Right ventricle myocardium inferior (tissue), 1 donor: ENCODE measurements at regions not wholly inside any gene's neighbourhood (a gene's known extent, or its start where the extent isn't known, plus 50 kb on each side); places are given as distances from the start of the nearest gene placed in this dataset.
"Not testable (repeated sequence)": the region's sequence is repeated elsewhere in the genome, so short reads cannot be mapped to it uniquely, and the experiment has no call there.

Source experiments
- ATAC-seq: fragments of 200-7000 bp; cut with Tn5 transposase; one replicate; pipeline ENCODE4 v1.9.1; 2020; ENCODE audit warnings: mild to moderate bottlenecking, moderate library complexity
- DNase-seq: peaks from one replicate; pipeline ENCODE4 v3.0.0; 2021; ENCODE audit errors: missing footprints
- intact Hi-C: fragments of 100-400 bp; cut with DNase I; formaldehyde crosslinking; loops from one replicate; pipeline ENCODE4 v1.11.0; 2022
- donor health status: DM: no; HTN: yes; CAD: no; lungs with severe emphysema.

DNA sequence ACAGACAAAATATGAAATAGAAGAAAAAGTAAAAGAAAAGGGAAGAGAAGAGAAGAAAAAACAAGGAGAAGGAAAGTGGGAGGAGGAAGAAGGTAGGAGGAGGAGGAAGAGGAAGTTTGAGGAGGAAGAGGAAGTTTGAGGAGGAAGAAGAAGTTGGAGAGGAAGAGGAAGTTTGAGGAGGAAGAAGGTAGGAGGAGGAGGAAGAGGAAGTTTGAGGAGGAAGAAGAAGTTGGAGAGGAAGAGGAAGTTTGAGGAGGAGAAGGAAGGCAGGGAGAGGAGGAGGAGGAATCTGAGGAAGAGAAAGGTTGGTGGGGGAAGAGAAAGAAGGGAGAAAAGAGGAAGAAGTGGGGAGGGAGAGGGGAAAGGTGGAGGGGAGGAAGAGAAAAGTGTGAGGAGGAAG lies 169.2 kb upstream of the RORA start:
- no peak for ATAC-seq
- intact Hi-C loops: no loop called here

DNA sequence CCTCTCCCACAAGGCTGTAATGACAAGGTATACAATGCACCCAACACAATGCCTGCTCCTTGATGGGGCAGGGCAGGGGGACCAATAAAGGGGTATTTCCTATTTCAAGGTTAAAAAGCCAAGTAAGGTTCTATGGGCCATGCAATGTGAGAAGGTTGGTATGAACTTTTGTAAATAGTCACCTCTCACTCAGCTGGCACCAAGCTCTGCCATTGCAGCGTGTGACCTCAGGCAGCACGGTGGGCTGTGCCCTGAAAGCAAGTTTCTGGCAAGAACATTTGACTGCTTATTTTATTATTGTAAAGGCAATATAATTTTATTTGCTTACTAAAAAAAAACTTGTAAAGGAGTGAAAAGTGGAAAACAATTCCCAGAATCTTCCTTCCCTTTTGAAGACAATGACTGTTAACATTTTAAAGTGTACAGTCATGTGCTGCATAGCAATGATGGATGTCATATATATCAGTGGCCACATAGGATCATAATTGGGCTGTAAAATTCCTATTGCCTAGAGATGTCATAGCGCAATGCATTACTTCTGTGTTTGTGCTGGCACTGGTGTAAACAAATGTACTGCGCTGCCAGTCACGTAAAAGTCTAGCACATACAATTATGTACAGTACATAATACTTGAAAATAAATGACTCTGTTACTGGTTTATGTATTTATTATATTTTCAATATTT lies 167.3 kb upstream of the RORA start:
- no peak for ATAC-seq
- intact Hi-C loops: no loop called here
- no peak for DNase-seq

More for the DNA sequence above, 169.2 kb upstream of the RORA start:
- no peak for DNase-seq

DNA sequence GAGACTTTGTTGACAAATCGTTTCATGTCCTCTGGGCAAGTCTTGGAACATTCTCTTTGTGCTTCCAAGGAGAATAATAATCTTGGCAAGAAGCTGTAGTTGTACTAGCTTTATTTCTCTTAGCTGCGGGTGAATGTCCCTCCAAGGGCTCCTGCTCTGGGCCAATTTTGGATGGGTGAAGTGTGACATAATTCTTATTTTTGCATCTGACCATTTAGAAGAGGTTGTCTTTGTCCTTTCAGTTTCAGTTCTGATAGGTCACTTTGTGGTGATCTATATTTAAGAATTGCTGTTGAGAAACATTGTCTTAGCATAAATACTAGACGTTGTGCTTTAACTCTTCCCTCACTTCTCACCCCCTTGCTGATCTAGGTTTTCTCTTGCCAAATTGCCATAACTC lies 164.8 kb upstream of the RORA start:
- DNase-seq (no peak), ATAC-seq (peak; percentile 79)
- intact Hi-C loops: no loop called here

DNA sequence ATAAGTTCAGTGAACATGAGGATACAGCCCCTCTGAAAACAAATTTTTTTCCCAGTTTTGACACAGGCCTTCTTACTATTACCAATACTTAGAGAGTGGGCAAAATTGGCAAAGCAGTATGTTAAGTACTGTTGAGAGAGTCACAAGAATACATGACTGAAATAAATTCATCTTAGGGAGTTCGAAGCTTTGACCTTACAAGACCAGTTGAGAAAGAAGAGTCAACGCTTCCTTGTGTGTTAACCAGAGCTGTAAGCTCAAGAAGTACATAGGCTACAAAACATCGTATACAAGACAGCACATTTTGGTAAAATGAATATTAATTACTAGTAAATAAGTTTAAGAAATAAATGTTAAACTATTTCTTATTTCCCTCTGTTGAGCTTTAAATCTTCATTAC lies 164.4 kb upstream of the RORA start:
- DNase-seq (no peak), ATAC-seq (no peak)
- intact Hi-C loops: no loop called here

DNA sequence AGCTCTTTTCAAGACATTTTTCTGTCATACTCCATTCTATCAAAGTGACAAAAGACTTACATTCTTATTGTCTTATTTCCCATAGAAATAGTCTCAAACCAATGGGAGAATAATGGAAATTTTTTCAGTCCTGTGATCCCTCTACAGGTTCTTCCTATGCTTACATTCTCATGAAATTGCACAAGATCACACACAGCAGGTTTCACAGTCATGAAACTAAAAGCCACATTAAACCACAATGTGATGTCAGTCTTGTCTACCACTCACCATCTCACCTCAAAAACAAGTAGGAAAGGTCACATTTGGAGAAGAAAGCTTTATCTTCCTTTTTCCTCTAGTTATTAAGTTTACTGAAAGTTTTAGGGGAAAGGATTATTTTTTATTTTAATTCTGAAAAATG lies 161.0 kb upstream of the RORA start:
- intact Hi-C loops: no loop called here
- DNase-seq (no peak), ATAC-seq (no peak)

DNA sequence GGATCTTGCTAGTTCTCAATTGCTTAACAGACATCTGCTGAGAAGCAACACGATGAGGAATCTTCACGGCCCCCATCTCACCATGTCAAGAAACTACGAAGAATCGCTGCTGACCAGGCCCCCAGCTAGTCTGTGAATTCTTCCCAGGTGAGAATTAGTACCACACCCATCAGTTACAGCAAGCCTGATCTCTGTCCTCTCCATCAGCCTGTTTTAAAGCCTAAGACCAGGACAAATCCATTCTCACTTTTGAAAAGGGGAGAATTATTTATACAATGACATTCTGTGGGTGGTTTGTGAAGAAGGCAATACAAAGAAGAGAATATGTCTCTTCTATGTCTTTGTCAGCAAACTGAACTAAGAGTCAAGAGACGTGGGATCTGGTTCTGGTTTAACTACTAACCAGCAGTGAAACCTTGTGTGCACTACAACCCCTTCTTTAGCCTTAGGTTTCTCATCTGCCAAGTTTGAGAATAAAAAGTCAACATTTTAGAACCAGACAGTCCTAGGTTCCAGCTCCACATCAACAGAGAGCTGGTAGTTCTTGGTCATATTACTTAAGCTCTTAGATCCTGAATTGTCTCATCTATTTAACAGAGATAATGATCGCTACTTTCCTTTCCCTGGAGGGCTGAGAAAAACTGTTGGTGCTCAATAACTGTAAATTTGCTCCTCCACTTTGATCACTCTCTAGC lies 160.4 kb upstream of the RORA start:
- DNase-seq: no peak
- intact Hi-C loops: no loop called here
- no peak for ATAC-seq

DNA sequence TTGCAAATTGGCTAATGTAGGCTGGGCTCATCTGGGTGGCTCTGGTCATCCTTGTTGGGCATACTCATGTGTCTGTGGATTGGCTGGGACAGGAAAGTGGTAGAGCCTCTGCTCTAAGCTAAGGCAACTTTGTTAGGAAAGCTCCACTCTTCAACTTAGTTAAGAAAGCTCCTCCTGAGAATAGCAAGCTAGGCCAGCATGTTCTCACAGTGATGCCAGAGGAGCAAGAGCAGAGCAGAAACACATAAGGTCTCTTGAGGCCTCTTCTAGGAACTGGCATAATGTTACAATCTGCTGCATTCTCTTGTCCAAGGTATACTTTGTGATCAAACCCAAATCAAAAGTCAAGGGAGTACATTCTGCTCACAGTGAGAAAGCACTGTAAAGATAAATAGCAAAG lies 158.6 kb upstream of the RORA start:
- DNase-seq (no peak), ATAC-seq (no peak)
- intact Hi-C loops: no loop called here

DNA sequence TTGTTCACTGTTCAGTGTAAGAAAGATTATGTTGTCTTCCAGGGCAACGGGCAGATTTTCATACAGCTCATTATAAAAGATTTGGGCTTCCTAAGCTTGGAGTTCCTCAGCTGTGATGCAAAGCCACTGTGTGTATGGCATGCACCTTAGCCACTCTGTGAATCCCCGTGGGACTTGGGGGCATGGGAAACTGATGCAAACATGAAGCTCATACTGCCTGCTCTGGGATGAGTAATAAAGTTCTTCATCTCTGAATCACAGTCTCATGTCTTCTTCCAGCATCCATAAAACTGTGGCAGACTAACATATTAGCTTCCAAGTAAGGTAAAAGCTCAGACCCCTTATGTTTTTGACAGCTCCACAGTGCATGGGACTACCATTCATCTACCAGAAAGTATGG lies 154.3 kb upstream of the RORA start:
- DNase-seq (no peak), ATAC-seq (no peak)
- intact Hi-C loops: no loop called here

DNA sequence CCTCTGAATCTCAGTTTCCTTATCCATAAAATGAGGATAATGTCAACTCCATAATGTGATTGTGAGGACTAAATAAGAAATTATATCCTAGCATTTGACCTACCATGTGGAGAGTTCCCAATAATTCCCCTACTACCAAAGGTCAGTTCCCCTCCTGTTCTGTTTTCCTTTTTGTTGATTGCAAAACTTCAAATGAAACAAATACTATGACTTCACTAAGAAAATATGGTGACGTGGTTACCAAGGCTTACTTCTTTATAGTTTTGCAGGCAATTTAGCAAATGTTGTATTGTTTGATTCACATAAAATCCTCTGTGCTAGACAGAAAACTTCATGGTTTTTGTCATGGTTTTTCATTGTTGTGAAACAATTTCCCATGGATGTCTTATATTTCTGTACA lies 153.8 kb upstream of the RORA start:
- intact Hi-C loops: no loop called here
- ATAC-seq (no peak), DNase-seq (no peak)

DNA sequence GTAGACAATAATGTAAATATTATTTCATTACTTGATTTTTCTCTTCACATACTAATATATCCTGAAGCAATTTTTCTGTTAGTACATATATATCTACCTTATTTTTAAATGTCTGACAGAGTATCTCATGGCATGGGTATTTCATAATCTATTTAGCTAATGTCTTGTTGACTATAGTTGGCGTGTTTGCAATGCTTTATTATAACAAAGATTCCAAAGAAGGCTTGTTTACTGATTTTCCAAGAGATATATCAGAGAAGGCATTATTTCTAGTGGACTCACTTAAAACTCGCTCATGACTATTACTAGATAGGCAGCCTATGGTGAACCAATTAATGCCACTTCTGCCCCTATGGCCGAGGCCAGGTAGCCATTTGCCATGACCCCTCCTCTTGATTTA lies 152.4 kb upstream of the RORA start:
- ATAC-seq (no peak), DNase-seq (no peak)
- intact Hi-C loops: no loop called here

DNA sequence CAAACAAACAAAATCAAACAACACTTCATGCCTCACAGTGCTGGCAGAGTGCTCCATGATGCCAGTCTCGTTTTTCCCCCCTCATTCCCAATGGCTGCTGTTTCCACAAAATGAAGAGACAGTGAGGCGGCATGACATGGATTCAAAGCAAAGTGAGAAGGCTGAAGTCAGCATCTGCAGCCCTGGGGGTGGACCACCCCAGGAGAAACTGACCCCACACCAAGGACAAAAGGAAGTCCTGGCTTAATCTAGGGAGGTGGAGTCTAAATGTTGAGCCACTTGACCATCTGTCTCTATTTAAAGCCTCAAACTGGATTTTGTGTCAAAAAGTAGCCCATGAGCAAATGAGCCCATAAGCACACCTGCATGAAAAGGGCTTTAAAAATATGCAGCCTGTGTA lies 151.2 kb upstream of the RORA start:
- ATAC-seq (no peak), DNase-seq (no peak)
- intact Hi-C loops: no loop called here

DNA sequence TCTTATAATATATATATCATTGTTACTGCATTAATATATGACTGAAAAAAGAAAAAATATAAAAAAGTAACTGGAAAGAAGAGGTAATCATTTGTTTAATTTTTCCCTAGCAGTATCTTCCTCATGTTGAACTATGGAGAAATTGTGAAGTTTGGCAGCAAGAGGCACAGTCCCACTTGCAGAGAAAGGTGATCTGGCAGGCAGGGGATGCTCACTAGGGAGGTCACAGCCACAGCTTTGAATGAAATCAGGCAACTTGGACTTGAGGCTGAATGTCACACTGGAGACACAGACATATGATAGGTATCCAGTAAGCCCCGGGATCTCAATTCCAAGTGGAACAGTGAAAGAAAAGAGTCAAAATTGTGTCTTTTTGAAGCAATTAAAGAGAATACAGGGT lies 149.9 kb upstream of the RORA start:
- DNase-seq (no peak), ATAC-seq (no peak)
- intact Hi-C loops: no loop called here

DNA sequence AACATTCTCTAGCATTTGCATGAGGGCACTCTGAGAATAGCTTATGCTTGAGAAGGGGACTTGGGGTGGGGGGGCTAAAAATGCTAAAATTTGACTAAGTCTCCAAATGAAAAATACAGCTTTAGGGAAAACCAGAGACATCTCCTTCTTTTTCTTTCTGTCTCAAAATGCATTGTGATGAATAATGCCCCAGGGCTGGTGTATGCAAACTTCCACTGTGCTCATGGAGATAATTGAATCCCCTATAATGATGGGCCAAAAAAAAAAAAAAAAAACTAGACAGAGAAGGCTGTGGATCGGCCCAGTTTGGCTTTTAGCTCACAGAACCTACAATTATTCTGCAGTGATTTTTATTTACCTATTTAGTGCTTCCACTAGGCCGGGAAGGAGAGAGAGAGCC lies 147.9 kb upstream of the RORA start:
- intact Hi-C loops: no loop called here
- ATAC-seq (no peak), DNase-seq (no peak)

DNA sequence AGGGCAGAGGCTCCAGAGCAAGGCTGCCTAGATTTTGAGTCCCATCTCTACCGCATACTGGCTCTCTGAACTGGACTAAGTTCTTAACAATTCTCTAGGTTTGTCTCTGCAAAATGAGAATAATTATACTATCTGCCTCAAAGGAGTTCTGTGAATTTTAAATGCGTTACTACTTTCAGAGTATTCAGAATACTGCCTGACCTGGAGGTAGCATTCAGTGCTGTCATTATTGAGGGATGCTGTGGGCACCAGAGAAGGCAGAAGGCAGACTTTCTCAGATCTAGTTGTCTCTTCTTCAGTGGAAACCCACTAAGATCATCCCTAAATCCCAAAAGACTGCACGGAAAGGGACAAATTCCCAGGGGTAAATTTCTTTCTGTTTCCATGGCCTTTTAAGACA lies 147.4 kb upstream of the RORA start:
- DNase-seq: no peak
- ATAC-seq: no peak
- intact Hi-C loops: no loop called here

DNA sequence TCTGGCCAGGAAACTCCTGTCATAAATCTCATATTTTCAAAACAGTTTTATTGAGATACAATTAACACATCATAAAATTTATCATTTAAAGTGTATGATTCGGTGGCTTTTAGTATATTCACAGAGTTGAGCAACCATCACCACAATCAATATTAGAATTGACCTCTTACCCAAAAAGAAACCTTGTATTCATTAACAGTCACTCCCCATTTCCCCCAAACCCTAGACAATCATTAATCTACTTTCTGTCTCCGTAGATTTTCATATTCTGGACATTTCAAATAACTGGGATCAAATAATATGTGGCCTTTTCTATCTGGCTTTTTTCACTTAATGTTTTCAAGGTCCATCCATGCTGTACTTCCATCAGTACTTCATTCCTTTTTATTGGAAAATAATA lies 145.7 kb upstream of the RORA start:
- intact Hi-C loops: no loop called here
- no peak for ATAC-seq

DNA sequence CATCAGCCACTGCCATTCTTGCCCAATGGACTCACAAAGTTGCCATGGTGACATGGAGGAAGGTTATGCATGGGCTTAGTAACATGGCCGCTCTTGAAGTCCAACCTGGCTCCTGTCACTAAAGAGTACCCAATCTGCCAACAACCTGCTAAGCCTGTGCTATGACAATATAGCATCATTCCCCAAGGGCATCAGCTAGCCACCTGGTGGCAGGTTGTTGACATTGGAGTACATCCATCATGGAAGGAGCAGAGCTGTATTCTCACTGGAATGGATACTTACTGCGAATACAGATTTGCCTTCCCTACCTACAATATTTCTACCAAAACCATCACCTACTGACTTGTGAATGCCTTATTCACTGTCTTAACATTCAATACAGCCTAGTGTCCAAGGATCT lies 138.9 kb upstream of the RORA start:
- no peak for ATAC-seq
- DNase-seq: no peak
- intact Hi-C loops: no loop called here

More for the DNA sequence above, 145.7 kb upstream of the RORA start:
- DNase-seq: no peak

DNA sequence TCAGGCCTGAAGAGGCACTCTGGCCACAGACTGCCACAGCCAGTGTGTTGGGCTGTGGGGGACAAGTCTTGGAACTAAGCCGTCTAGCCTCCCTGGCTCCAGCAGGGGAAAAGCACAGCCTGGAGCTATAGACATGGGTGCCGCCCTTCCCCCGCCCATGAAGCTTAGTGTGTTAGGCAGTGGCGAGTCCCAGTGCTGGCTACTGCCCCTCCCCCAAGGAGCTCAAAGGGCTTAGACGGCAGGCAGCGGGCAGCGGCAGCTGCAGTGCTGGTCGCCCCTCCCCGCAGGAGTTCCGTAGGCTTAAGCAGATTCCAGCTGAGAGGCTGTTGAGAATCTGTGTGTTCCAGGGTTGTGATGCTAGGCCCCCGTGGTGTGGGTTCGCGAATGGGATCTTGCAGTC lies 135.8 kb upstream of the RORA start:
- no peak for ATAC-seq
- no peak for DNase-seq
- intact Hi-C loops: no loop called here

DNA sequence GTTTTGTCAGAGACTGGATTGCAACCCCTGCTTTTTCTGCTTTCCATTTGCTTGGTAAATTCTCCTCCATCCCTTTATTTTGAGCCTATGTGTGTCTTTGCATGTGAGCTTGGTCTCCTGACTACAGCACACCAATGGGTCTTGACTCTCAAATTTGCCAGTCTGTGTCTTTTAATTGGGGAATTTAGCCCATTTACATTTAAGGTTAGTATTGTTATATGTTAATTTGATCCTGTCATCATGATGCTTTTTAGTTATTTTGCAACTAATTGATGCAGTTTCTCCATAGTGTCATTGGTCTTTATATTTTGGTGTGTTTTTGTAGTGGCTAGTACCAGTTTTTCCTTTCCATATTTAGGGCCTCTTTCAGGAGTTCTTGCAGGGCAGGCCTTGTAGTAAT lies 133.8 kb upstream of the RORA start:
- intact Hi-C loops, ATAC-seq: not testable (repeated sequence)

DNA sequence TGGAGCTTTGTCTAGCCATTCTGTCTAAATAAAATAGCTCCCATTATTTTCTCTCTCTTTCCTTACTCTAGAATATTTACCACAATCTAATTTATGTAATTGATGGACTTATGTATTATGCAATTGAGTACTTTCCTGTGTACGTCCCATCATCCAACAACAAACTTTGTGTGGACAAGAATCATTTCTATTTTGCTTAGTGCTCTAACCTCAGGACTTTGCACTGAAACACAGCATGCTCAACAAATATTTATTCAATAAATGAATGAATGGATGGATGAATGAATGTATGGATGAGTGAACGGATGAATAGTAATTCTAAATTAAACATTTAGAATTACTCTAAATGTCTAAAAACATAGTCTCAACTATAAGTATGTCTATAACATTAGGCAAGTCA lies 115.2 kb upstream of the RORA start:
- ATAC-seq: no peak
- DNase-seq: no peak
- intact Hi-C loops: no loop called here

More for the DNA sequence above, 133.8 kb upstream of the RORA start:
- DNase-seq: not testable (repeated sequence)

DNA sequence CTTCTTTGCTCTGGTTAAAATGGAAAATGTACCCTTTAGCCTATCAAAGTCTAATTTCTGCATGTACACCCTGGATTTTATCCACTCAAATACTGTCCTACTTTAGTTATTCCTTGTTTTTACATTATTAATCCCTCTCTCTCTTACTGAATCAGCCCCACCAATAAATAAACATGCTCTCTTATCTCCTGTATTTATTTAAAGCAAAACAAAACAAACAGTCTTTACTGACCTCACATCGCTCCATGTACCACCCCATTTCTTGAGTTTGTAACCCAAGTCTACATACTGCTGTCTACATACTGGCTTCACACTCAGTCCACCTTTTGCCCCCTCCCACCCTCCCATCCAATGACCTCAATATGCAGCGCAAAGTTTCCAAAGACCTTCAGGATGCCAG lies 113.3 kb upstream of the RORA start:
- no peak for DNase-seq
- intact Hi-C loops: no loop called here
- ATAC-seq: no peak

DNA sequence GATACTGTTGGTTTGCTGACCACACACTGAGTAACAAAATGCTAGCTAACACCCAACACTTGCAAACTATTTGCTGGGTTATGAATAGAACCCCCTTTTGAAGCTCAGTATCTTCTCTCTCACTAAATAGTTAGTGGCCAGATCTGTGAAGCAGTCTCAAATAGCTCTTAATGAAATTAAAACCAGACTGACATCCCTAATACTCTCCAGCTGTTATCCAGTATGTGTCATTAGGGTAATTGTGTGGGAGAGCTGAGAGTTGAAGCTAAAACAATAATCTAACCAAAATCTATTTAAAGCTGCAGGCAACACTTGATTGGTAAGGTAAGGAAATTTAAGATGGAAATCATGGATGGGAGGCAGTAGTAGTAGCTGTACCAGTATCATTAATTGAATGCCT lies 110.4 kb upstream of the RORA start:
- intact Hi-C loops: no loop called here
- ATAC-seq: no peak
- DNase-seq: no peak
